H1 (cell line): ENCODE measurements at regions not wholly inside any gene's neighbourhood (a gene's known extent, or its start where the extent isn't known, plus 50 kb on each side); places are given as distances from the start of the nearest gene placed in this dataset.
"Not testable (repeated sequence)": the region's sequence is repeated elsewhere in the genome, so short reads cannot be mapped to it uniquely, and the experiment has no call there.

ENCODE experiments used
- CTCF ChIA-PET: fragments of 300-600 bp; sonication (Branson Sonifier 250); formaldehyde crosslinking; loops from one replicate; lab custom pipeline; 2021; ENCODE audit not compliant: partially characterized antibody; lab: Charles Lee
- POLR2A ChIA-PET: fragments of 300-600 bp; sonication (Branson Sonifier 250); formaldehyde crosslinking; loops from one replicate; lab custom pipeline; 2021; ENCODE audit warnings: inconsistent platforms; ENCODE audit not compliant: partially characterized antibody; lab: Charles Lee
- DNase-seq, 2 experiments: peaks; one replicate each; pipeline versions ENCODE4 v3.0.0 to v3.0.0-alpha.2; 2010 to 2022; ENCODE audit warnings: low spot score in 2 of 2, low read depth in 1 of 2, mixed read lengths in 1 of 2
- FAIRE-seq: peaks from 2 replicates; lab custom pipeline; 2011; peaks lifted over from hg19 to GRCh38; lab: Jason Lieb, UNC
- H2AFZ ChIP-seq: 2 replicates; pipeline ENCODE4 v1.8.1; 2012; ENCODE audit warnings: low read length, inconsistent platforms
- H2AK5ac ChIP-seq: 2 replicates; pipeline ENCODE4 v1.6.1; 2013; ENCODE audit warnings: low read depth, low read length
- H2BK120ac ChIP-seq: replicated peaks from 2 replicates; pipeline ENCODE3; 2013; ENCODE audit warnings: low read depth, low read length, inconsistent platforms
- H2BK12ac ChIP-seq: 2 replicates; pipeline ENCODE4 v1.6.1; 2013; ENCODE audit warnings: low read depth, low read length
- H2BK15ac ChIP-seq: 2 replicates; pipeline ENCODE4 v1.6.1; 2013; ENCODE audit warnings: low read length
- H2BK20ac ChIP-seq: 2 replicates; pipeline ENCODE4 v1.6.1; 2013; ENCODE audit warnings: low read length
- H2BK5ac ChIP-seq: 2 replicates; pipeline ENCODE4 v1.6.1; 2013; ENCODE audit warnings: low read depth, low read length
- H3K14ac ChIP-seq: 2 replicates; pipeline ENCODE4 v1.6.1; 2013; ENCODE audit warnings: inconsistent platforms; ENCODE audit not compliant: insufficient read length
- H3K18ac ChIP-seq: 2 replicates; pipeline ENCODE4 v1.6.1; 2013; ENCODE audit warnings: low read length; ENCODE audit errors: extremely low read depth
- H3K23ac ChIP-seq: 2 replicates; pipeline ENCODE4 v1.6.1; 2013; ENCODE audit warnings: inconsistent platforms; ENCODE audit not compliant: insufficient read length
- H3K23me2 ChIP-seq: 2 replicates; pipeline ENCODE4 v1.6.1; 2013; ENCODE audit warnings: low read depth, low read length
- H3K27ac ChIP-seq: 2 replicates; pipeline ENCODE4 v1.6.1; 2011; ENCODE audit warnings: low read depth, low read length, inconsistent platforms
- H3K27me3 ChIP-seq, 4 experiments: replicated peaks in 1 of 4; 1 replicate in 1 of 4; 2 replicates in 3 of 4; pipeline versions ENCODE4 v1.6.1 to v1.8.1; 2011 to 2013; ENCODE audit warnings: low read length in 3 of 4, mild to moderate bottlenecking in 3 of 4, inconsistent platforms in 2 of 4, mixed read lengths in 2 of 4, moderate library complexity in 1 of 4; ENCODE audit not compliant: control insufficient read depth in 3 of 4, insufficient read depth in 3 of 4; ENCODE audit errors: extremely low read depth in 1 of 4
- H3K36me3 ChIP-seq, 4 experiments: 2 replicates each; pipeline versions ENCODE4 v1.6.1 to v1.8.1; 2011 to 2013; ENCODE audit warnings: mild to moderate bottlenecking in 4 of 4, low read length in 3 of 4, moderate library complexity in 2 of 4, control low read depth in 1 of 4, inconsistent platforms in 1 of 4; ENCODE audit not compliant: insufficient read depth in 4 of 4, control insufficient read depth in 2 of 4
- H3K4ac ChIP-seq: replicated peaks from 2 replicates; pipeline ENCODE3; 2013; ENCODE audit warnings: low read length, low read depth, mixed read lengths, inconsistent platforms; ENCODE audit not compliant: insufficient read length
- H3K4me1 ChIP-seq, 4 experiments: replicated peaks in 1 of 4; 1 replicate in 1 of 4; 2 replicates in 3 of 4; pipeline versions ENCODE4 v1.6.1 to v1.8.1; 2011 to 2013; ENCODE audit warnings: low read length in 3 of 4, inconsistent platforms in 2 of 4, mixed read lengths in 1 of 4; ENCODE audit not compliant: insufficient read depth in 4 of 4, control insufficient read depth in 3 of 4
- H3K4me2 ChIP-seq, 2 experiments: 2 replicates each; pipeline versions ENCODE4 v1.6.1 to v1.8.1; 2011 to 2013; ENCODE audit warnings: low read depth in 2 of 2, low read length in 2 of 2, control low read depth in 1 of 2, inconsistent platforms in 1 of 2, mild to moderate bottlenecking in 1 of 2; ENCODE audit not compliant: insufficient read depth in 1 of 2
- H3K4me3 ChIP-seq, 4 experiments: fragments of 200-600, 300-600 bp in 1 of 4; sonication (generic), shearing (Covaris generic), sonication (Bioruptor Twin) in 1 of 4; 2 replicates each; pipeline versions ENCODE4 v1.5.1 to v1.8.1; 2011 to 2016; ENCODE audit warnings: low read length in 4 of 4, low read depth in 3 of 4, control low read depth in 2 of 4, inconsistent platforms in 2 of 4, mild to moderate bottlenecking in 2 of 4, mixed read lengths in 1 of 4, moderate library complexity in 1 of 4; ENCODE audit not compliant: insufficient read depth in 2 of 4; ENCODE audit errors: extremely low read depth in 1 of 4
- H3K56ac ChIP-seq: replicated peaks from 2 replicates; pipeline ENCODE3; 2013; ENCODE audit warnings: low read depth, mild to moderate bottlenecking, mixed read lengths, low read length, inconsistent platforms; ENCODE audit not compliant: insufficient read length
- H3K79me1 ChIP-seq: 2 replicates; pipeline ENCODE4 v1.6.1; 2013; ENCODE audit warnings: low read depth, low read length, control low read depth
- H3K79me2 ChIP-seq, 2 experiments: 2 replicates each; pipeline versions ENCODE4 v1.6.1 to v1.8.1; 2012 to 2013; ENCODE audit warnings: low read length in 2 of 2, mild to moderate bottlenecking in 2 of 2, inconsistent platforms in 1 of 2; ENCODE audit not compliant: insufficient read depth in 2 of 2, control insufficient read depth in 1 of 2
- H3K9ac ChIP-seq, 4 experiments: replicated peaks in 1 of 4; 1 replicate in 1 of 4; 2 replicates in 3 of 4; pipeline versions ENCODE4 v1.6.1 to v1.8.1; 2011 to 2013; ENCODE audit warnings: low read depth in 3 of 4, low read length in 3 of 4, control low read depth in 2 of 4, mild to moderate bottlenecking in 2 of 4, moderate library complexity in 2 of 4, inconsistent platforms in 1 of 4; ENCODE audit errors: extremely low read depth in 1 of 4
- H3K9me3 ChIP-seq, 2 experiments: 2 replicates each; pipeline versions ENCODE4 v1.6.1 to v1.8.1; 2012 to 2013; ENCODE audit warnings: mild to moderate bottlenecking in 2 of 2, moderate library complexity in 2 of 2, control low read depth in 1 of 2, inconsistent platforms in 1 of 2, low read depth in 1 of 2, low read length in 1 of 2, mixed read lengths in 1 of 2; ENCODE audit not compliant: insufficient read depth in 2 of 2
- H4K20me1 ChIP-seq, 2 experiments: replicated peaks in 1 of 2; 2 replicates each; pipeline versions ENCODE3 to v1.8.1; 2011 to 2013; ENCODE audit warnings: inconsistent platforms in 2 of 2, low read length in 2 of 2, mild to moderate bottlenecking in 1 of 2; ENCODE audit not compliant: insufficient read depth in 2 of 2, control insufficient read depth in 1 of 2
- H4K5ac ChIP-seq: 2 replicates; pipeline ENCODE4 v1.6.1; 2013; ENCODE audit warnings: low read length, low read depth, mixed read lengths, inconsistent platforms; ENCODE audit not compliant: insufficient read length
- H4K8ac ChIP-seq: 2 replicates; pipeline ENCODE4 v1.8.0; 2013; ENCODE audit warnings: mild to moderate bottlenecking, moderate library complexity, low read length, inconsistent platforms; ENCODE audit not compliant: insufficient read depth; ENCODE audit errors: extremely low read depth
- H4K91ac ChIP-seq: replicated peaks from 2 replicates; pipeline ENCODE3; 2013; ENCODE audit warnings: low read length, mixed read lengths, inconsistent platforms; ENCODE audit not compliant: insufficient read length
- WGBS, 2 experiments: shearing (Covaris generic) in 1 of 2; methylation state at CpG; one replicate each; pipeline versions ENCODE4 v1.1.6 to v1.1.7; 2013 to 2015; ENCODE audit warnings: low lambda C conversion rate in 2 of 2, mixed read lengths in 2 of 2, inconsistent platforms in 1 of 2, low coverage in 1 of 2, missing lambda C conversion rate in 1 of 2; ENCODE audit not compliant: insufficient replicate concordance in 2 of 2, insufficient coverage in 1 of 2, insufficient read length in 1 of 2; ENCODE audit errors: extremely low coverage in 1 of 2, missing lambda C conversion rate in 1 of 2; 5-methylcytosine and 5-hydroxymethylcytosine counted together

- H2BK5ac ChIP-seq, H4K5ac ChIP-seq, H2AK5ac ChIP-seq, H3K23me2 ChIP-seq, H3K4me1 ChIP-seq, H3K9ac ChIP-seq, H3K79me2 ChIP-seq, DNase-seq, H3K18ac ChIP-seq, CTCF ChIA-PET, H2BK15ac ChIP-seq, H4K20me1 ChIP-seq, FAIRE-seq, H3K27me3 ChIP-seq, H2BK20ac ChIP-seq, H3K4me3 ChIP-seq, H2AFZ ChIP-seq, POLR2A ChIA-PET, H3K56ac ChIP-seq, H3K36me3 ChIP-seq, H4K91ac ChIP-seq, H2BK120ac ChIP-seq, H3K4me2 ChIP-seq, H3K14ac ChIP-seq, H3K23ac ChIP-seq, H2BK12ac ChIP-seq, H3K79me1 ChIP-seq, H3K4ac ChIP-seq, H3K27ac ChIP-seq, H4K8ac ChIP-seq: not testable (repeated sequence)
- peaks cover 3 to 43% of the 10 kb centered on the region in 2 experiments; a peak in 2 of 4 replicates for H3K9me3 ChIP-seq
- 87% methylated on average over 19 of the region's 21 CpGs; no CpG with 5 or more reads in 1 of the 2 experiments for WGBS, 2 experiments
Observed at GRCh38 chr13:18697221-18697620, 484.4 kb downstream of the TUBA3C start.

GRCh38 chr13:18677403-18677802, 504.2 kb downstream of the TUBA3C start:
- H3K4me3 ChIP-seq, H3K79me1 ChIP-seq, H4K91ac ChIP-seq, H3K56ac ChIP-seq, H3K27me3 ChIP-seq, H3K23me2 ChIP-seq, H3K14ac ChIP-seq, H2AK5ac ChIP-seq, CTCF ChIA-PET, H3K4me2 ChIP-seq, H4K20me1 ChIP-seq, H2BK15ac ChIP-seq, H2BK5ac ChIP-seq, DNase-seq, H4K5ac ChIP-seq, H3K4me1 ChIP-seq, H3K4ac ChIP-seq, H2AFZ ChIP-seq, H3K9ac ChIP-seq, H4K8ac ChIP-seq, H3K23ac ChIP-seq, H3K18ac ChIP-seq, H3K27ac ChIP-seq, FAIRE-seq, POLR2A ChIA-PET, H2BK120ac ChIP-seq, H2BK12ac ChIP-seq, H3K36me3 ChIP-seq, H2BK20ac ChIP-seq, H3K79me2 ChIP-seq: not testable (repeated sequence)
- H3K9me3 ChIP-seq: peaks cover 3 to 21% of the 10 kb centered on the region in 2 experiments; a peak in 3 of 4 replicates
- WGBS, 2 experiments: 61% methylated on average over 2 of the region's 2 CpGs; no CpG with 5 or more reads in 1 of the 2 experiments
